HUDEP-2 (cell line): ENCODE measurements at regions not wholly inside any gene's neighbourhood (a gene's known extent, or its start where the extent isn't known, plus 50 kb on each side); places are given as distances from the start of the nearest gene placed in this dataset.

Source experiments
- DNase-seq, 76 experiments: peaks; one replicate each; lab custom pipeline; 2025; ENCODE audit not compliant: unreplicated experiment in 76 of 76; lab: John Stamatoyannopoulos, UW

DNA sequence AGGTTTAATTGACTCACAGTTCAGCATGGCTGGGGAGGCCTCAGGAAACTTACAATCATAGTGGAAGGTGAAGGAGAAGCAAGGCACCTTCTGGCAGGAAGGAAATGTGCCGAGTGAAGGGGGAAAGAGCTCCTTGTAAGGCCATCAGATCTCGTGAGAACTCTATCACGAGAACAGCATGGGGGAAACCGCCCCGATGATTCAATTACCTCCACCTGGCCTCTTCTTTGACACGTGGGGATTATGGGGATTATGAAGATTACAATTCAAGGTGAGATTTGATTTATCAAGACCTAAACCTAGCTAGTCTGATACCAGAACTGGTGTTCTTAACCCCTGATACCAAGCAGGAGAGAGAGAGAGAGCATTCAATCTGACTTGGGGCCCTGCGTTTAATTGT lies 258.7 kb downstream of the PTEN start:
- DNase-seq, result no peak

DNA sequence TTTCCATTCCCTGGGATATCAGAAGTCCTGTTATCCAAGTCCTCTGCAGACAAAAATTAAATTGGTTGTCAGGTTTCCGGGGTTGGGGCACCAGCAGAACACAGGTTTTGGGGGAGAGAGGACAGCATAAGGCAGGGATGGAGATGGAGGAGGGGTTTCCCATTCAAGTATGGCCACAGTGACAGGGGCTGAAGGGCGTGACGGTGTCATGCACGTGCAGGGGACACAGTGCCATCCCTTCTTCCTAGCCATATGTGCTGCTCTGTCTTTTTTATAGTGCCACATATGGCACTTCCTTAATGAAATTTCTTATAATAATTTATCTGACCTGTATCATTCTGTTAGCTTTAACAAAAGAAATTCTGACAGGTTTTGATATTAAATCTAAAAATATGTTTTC lies 259.2 kb downstream of the PTEN start:
- DNase-seq, result no peak

DNA sequence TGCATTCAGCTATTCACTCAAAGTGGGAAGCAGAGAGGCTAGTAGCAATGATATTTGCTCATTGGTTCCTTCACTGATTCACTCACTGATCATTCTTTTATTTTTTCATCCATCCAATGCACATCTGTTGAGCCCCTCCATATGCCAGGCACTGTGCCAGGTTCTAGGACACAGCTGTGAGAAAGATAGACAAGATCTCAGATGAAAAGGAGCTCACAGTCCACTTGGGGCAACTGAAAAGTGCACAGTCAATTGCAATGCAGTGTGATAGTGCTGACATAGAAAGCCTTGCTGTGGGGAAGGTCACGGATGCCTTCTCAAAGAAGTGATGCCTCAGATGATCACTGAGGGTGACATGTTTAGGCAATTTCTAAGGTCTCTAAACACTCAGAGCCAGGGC lies 262.3 kb downstream of the PTEN start:
- DNase-seq, result no peak

DNA sequence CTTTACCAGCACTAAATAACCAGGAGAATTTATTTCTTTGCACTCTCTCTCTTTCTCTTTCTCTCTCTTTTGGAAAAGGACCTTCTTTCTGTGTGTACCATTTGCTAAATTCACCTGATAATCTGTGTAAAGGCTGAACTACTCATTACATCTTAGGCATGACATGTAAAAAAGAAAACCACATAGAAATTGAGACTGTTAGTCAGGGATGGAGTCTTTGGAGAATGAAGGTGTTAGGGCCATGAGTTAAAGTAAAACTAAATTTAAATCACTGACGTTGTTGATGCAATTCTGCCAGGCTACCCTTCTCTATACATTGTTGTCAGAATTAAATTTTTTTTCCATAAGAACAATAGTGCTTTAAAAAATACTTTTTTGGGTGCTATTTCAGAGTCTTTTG lies 263.3 kb downstream of the PTEN start:
- DNase-seq, result no peak

DNA sequence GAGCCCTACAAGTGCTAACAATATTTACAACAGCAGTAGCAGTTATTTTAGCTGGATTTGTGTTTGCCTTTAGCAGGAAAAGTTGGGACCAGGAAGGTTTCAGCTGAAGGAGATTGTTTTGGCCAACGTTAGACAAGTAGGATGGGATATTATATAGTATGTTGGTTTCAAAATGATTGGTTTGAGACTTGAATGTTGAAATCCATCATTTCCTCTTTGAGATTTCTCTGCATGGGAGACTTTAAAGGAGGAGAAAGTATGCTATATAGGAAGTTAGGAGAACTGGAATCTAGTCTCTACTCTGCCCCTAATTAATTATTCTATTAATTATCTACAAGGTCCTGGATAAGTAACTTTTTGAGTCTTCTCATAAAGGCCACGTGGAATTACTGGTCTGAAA lies 263.8 kb downstream of the PTEN start:
- no peak for DNase-seq

DNA sequence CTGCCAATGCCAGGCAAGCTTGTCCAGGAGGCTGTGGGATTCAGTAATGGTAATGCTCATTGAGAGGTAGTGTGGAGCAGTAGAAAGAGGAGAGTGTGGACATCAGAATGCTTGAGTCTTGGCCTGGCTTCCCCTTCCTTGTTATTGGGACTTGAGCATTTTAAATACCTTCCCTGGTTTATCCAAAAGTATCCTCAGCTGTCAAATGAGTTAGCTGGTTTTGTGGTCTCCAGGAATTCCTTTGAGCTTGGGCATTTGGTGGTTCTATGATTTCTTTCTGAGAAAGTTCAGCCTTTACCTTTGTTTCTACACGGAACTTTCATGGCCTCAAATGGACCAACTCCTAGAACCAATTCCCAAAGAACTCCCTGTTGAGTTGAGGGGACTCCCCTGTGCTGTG lies 264.3 kb downstream of the PTEN start:
- no peak for DNase-seq

DNA sequence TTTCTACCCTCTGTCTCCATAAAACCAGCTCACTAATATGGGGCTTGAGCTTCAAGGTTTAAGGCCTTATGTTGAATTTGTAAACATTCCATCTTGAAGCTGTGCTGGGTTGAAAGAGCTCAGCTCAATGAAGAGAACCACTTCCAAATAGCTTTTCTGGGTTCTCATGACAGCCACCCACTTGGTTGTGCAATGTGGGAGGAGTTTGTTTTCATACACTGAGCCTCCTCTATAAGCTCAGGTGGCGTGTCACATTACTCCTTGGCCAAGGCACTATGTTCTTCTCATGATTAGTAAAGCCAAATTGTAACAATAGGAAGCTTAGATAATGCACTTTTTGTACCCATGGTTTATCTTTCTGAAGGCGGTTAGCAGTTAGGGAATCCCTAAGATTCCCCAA lies 265.6 kb downstream of the PTEN start:
- DNase-seq, result no peak

DNA sequence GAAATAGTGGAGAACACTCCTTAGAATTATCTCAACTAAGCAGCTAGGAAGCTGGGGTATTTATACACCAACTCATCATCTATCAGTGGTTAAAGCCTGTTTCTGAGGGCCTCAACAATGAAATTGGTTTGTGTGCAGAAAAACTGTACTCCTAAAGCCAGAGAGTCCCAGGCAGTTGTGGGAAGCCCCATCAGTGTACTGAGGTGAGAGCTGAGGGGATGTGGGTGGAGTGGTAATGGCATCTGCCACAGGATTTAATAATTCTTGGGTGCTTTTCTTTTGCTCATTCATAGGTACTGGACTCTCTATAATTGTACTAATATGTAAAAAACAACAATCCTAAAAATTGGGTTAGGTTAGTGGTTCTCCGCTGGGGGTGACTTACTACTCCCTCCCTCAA lies 267.5 kb downstream of the PTEN start:
- no peak for DNase-seq

DNA sequence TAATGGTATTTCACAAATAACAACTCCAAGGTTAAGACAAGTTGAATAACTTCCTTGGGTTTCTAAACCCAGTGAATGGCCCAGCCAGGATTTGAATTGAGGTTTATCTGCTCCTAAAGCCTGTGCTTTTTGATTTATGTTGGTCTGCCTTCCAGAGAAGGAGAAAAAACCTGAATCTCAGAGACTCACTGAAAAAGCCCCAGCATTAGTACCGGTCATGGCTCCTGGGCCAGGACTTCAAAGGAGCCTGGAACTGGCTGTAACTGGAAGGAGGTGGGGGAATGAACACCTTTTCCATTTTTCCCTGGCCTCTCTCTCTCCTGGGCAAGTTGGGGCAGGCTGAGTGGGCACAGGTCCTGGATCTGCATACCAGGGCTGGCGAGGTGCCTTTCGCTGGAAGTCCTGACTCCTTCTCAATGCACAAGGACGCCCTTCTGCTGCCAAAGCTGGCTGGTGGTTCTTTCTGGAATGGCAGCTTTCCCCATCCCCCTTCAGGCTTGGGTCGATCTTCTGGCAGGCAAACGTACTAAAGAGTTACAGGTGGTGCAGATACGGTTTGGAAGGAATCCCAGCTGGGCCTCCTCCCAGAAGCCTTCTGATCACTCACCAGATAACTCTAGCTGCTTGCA lies 268.2 kb downstream of the PTEN start:
- no peak for DNase-seq

DNA sequence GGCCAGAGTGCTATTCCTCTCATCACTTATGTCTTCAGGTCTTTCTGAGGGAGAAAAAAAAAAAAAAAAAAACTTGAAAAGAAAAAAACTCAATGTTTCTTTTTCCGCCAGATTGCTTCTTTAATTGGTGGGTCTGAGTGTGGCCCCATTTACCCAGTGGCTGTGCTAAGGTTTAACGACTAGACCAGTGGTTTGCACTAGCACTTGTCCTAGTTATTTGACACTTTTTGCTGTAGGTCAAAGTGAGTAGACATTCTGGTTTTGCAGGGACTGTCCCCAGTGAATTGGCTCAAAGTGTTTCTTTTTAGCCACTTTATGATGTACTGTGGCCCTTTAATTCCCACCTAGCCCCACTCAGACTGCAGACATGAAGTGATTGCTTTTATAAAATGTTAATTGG lies 273.3 kb downstream of the PTEN start:
- no peak for DNase-seq

DNA sequence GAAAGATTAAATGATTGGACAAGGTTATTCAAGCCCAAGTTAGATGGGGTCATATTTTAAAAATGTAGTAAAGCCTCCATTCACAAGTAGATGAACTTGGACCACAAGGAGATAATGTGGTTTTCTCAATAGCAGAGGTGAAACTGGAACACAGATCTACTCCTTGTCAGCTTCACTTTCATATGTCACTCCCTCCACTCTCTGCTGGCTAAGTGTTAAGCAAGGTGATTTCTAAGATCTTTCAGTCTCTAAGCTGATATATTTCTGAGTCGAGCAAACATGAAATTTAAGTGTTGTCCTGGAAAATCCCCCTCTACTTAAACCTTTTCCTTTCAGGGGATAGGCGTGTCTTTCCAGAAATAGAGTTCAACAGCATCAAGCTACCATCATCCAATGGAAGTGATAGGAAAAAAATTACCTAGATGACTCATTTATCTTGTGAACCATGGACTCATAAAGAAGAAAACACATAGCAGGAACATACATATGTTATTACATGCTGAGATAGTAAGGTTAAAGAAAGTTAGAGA lies 275.0 kb downstream of the PTEN start:
- no peak for DNase-seq

DNA sequence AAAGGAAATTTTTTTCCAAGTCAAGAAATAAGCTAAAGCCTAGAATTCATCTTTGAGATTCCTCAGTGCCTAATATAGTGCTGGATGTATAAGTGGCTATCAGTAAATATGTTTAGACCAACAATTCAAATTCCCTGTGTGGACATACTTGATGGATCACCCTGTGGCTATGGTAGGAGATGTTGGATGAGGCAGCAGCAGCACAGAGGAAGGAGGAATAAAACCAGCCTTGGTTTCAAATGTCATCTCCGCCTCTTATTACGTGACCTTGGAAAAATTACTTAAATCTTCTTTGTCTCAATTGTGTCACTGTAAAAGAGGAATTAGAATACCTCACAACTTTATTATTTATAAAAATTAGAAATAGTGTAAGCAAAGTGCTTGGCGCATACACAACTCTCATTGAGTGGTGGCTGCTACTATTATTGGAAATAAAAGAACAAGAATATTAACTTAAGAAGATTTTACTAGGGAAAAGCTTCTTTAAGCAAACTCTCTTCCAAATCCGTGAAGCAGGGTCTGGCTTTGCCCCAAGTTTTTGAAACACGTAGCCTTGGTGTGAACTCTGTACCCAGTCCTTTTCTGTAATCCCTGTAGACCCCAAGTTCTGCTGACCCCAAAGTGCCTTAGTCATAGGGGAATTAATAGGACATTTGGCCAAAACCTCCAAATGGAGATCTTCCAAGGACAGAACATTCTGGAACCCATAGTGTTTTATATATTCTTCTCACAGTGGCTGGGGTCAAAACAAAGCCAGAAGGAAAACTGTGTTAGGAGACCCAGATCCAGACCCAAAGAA lies 283.8 kb downstream of the PTEN start:
- DNase-seq, result no peak

DNA sequence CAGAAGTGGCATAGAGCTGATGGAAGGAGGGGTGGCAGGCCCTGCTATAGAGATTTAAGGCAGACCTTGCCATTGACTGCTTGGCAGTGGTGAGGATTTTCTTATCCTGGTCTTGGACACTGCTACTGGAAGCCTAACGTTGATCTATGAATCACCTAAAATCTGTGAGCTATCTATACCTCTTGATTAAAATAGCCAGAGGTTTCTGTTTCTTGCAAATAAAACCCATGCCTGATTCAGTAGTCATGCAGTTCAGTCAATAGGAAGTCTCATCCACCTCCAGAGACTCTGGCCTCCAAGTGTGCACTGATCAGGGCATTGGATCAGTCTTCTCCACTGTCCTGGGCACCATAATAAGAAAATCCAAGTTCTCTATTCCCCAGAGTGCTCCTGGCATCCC lies 286.5 kb downstream of the PTEN start:
- no peak for DNase-seq

DNA sequence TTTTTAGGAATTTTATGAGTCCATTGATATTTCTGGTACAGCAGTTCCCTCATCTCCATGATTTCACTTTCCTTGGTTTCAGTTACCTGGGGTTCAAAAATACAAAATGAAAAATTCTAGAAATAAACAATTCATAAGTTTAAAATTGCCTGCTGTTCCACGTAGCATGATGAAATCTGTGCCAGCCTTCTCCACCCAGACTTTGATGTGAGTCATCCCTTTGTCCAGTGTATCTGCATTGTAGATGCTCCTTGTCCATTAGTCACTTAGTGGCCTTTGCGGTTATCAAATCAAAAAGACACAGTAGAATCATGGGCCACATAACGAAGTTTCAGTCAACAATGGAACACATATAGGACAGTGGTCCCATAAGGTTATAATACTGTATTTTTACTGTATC lies 286.9 kb downstream of the PTEN start:
- DNase-seq, result no peak

DNA sequence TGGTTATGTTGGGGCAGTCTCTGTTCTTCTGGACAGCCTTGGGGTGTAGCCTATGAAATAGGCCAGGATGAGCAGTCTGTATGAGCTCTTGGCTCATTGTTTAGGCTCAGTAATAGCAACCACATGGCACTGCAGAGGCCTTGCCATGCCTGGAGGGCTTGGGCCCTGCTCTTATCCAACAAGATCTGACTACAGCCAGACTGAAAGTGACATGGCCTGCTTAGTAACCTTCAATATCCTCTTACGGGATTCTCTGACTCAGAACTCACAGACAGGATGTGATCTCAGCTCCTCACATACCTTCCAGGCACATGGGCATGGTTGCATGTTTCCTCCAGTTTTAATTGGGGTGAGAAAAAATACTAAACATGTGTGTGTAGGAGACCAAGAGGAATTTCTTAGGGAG lies 289.3 kb downstream of the PTEN start:
- DNase-seq, result no peak

DNA sequence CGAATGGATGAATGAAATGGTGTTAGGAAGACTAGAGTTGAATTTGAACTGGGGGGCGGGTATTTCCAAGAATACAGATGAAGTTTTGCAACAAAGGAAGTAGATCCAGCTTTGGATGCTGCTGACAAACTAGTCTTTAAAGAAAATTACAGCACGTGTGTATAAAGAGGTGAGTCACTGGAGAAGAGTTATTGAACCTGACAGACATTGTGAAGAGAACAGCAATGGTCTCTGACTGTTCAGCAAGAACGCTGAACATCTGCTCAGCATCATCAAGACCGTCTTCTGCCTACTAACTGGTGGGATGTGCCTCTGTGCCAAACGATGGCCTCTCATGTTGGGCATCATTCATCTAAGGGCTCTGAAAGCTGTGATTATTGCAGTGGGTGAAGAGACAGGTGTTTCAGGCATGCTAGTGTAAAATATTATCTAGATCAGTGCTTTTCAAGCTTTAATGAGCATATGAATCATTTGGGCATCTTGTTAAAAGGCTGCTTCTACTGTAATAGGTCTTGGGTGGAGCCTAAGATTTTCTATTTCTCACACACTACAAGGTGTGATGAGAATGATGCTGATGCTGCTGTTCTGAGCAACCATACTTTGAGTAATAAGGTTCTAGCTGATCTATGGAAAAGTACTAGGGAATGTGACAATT lies 291.3 kb downstream of the PTEN start:
- no peak for DNase-seq

DNA sequence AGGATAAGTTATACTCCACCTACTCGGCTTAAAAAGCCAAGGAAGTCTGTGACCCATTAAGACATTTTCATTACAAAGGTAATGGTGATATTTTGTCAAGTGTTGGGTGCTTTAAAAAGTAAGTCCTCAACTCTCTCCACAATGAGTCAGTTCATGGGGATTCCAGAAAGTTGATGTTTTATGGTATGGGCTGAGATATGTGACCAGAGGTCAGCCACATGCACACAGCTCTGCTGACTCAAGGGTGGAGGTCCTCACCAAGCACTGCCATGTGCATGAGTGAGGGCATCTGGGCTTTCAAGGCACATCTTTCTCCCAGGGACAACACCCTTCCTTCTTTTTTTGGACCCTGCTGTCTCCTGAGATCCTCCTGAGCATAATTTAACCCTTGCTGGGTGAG lies 292.9 kb downstream of the PTEN start:
- DNase-seq, result no peak

DNA sequence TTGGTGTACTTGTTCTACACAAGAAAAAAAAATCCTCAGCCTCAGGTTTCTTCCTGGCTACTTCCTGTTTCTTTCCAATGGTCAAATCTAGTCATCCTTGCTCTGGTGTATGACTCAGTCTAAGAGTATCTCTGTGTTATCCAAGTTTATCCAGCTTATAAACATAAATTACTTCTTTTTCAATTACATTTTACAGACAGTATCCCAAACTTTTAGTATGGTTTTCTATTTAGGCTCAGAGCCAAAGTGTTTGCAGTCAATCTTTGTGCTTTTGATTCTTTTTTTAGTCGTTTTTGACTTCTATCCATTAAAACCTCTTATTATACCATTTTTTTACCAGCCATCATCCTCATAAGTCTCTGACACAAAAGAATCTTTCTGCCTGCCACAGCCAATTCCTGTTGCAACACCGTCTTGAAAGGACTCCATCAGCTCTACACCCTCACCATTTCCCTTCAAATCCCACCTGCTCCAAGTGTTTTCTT lies 294.6 kb downstream of the PTEN start:
- DNase-seq, result no peak

DNA sequence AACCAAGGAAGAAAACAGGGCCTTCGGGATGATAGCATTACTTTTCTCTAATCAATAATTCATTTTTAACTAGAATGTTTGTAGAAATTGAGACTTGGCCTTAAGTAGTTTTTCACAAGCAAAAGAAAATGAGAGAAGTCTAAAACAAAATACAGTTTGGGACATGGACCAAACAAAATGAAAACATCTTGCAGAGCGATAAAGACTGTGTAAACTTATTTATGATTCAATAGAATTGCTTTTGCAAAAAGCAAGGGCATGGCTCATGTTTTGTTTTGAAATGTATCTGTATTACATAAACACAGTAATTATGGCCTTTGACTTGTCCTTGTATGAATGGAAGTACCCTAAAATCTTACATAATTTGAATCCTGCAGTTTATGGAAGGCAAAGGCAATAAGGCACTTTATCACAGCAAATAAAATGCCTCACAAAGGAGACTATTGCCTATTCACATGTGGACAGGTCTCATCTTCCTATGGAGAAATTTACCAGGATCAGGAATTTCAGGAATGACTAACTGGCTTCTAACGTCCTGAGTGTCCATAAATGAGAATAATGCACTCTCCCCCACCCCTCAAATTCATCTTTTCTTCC lies 295.2 kb downstream of the PTEN start:
- DNase-seq, result no peak

DNA sequence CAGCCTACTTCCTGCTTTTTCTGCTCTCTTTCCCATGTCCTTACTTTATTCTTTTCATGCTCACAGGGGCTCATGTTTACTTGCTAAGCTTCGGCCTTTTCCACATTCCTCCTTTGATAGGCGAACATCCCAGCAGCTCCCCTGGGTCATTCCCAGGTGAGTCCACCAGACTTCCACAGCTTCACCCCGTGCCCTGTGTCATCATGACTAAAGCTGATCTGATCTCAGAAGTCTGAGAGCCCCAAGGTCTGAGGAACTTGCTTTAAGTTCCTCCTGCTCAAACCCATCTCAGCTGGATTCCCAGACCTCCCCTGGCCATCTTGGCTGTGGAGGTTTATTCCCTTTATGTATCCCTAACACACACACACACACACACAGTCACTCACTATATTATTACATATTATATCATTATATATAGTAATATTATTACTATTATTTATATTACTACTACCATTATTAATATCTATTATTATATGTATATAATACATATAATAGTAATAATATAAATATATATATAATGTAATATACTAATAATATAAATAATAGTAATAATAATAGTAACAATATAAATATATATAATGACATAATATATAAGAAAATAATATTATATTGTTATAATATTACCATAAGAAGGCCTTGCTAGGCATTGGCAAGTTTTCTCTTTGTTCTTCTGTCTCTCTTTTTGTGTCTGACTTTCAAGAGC lies 295.9 kb downstream of the PTEN start:
- DNase-seq, result no peak

DNA sequence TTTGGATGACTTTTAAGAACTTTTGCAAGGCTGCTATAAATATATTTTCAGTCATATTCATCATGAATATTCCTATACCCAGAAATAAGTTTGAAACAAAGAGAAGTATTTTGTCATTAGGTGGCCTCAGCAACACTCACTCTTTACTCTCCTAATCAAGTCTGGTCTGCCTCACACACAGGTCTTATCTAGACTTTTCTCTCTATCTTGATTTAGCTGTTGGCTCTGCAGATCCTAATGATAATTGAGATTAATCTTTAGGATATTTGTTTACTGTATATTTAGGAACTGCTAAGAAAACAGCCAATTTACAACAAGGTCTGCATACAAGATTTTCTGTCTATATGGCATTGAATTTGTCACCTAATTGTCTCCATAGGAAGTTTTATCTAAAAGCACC lies 297.6 kb downstream of the PTEN start:
- no peak for DNase-seq
